Endothelial cell of umbilical vein (primary cell): ENCODE measurements at regions not wholly inside any gene's neighbourhood (a gene's known extent, or its start where the extent isn't known, plus 50 kb on each side); places are given as distances from the start of the nearest gene placed in this dataset.

Experiments
- BruUV-seq: library from RNA; stranded (reverse); fragments of 400-500 nt; replicated peaks from 2 replicates; lab custom pipeline; 2021; lab: Mats Ljungman, UMichigan
- CTCF ChIA-PET: fragments of 300-600, 350-600 bp; sonication (Branson Sonifier 250); formaldehyde crosslinking; loops from one replicate; lab custom pipeline; 2021; ENCODE audit warnings: antibody characterized with exemption, inconsistent platforms; lab: Charles Lee
- POLR2A ChIA-PET: fragments of 300-600, 350-600 bp; sonication (Branson Sonifier 250); formaldehyde crosslinking; loops from one replicate; lab custom pipeline; 2021; ENCODE audit warnings: antibody characterized with exemption, inconsistent platforms; lab: Charles Lee
- DNase-seq: peaks from one replicate; pipeline ENCODE4 v3.0.0-alpha.2; 2011; ENCODE audit warnings: low read depth, low spot score
- FAIRE-seq: peaks from 2 replicates; lab custom pipeline; 2011; peaks lifted over from hg19 to GRCh38; lab: Jason Lieb, UNC
- H2AFZ ChIP-seq: 2 replicates; pipeline ENCODE4 v1.6.0; 2012; ENCODE audit warnings: low read depth, low read length, control low read depth, inconsistent platforms
- H3K27ac ChIP-seq: 2 replicates; pipeline ENCODE4 v1.5.1; 2011; ENCODE audit warnings: low read depth, mild to moderate bottlenecking, control low read depth, low read length, moderate library complexity; ENCODE audit not compliant: insufficient read depth
- H3K27me3 ChIP-seq, 2 experiments: 2 replicates each; pipeline versions ENCODE4 v1.6.0 to v1.6.1; 2011; ENCODE audit warnings: low read length in 2 of 2, mixed read lengths in 1 of 2; ENCODE audit not compliant: control insufficient read depth in 2 of 2, insufficient read depth in 2 of 2
- H3K36me3 ChIP-seq, 2 experiments: 2 replicates in 1 of 2; 3 replicates in 1 of 2; pipeline ENCODE4 v1.5.1; 2011; ENCODE audit warnings: low read length in 2 of 2, mild to moderate bottlenecking in 1 of 2, moderate library complexity in 1 of 2; ENCODE audit not compliant: control insufficient read depth in 2 of 2, insufficient read depth in 2 of 2; ENCODE audit errors: extremely low read depth in 1 of 2
- H3K4me1 ChIP-seq: 3 replicates; pipeline ENCODE4 v1.5.1; 2011; ENCODE audit warnings: mild to moderate bottlenecking, low read length; ENCODE audit not compliant: control insufficient read depth, insufficient read depth; ENCODE audit errors: extremely low read depth
- H3K4me2 ChIP-seq: 2 replicates; pipeline ENCODE4 v1.6.1; 2011; ENCODE audit warnings: low read length, control low read depth, mixed read lengths; ENCODE audit not compliant: insufficient read depth
- H3K4me3 ChIP-seq, 3 experiments: fragments of 200-600 bp in 1 of 3; sonication (generic), shearing (Covaris generic) in 1 of 3; replicated peaks in 1 of 3; 2 replicates each; pipeline ENCODE4 v1.5.1; 2011 to 2016; ENCODE audit warnings: control low read depth in 3 of 3, low read length in 3 of 3, mild to moderate bottlenecking in 2 of 3, inconsistent platforms in 1 of 3, low read depth in 1 of 3, moderate library complexity in 1 of 3; ENCODE audit not compliant: insufficient read depth in 1 of 3
- H3K79me2 ChIP-seq: 2 replicates; pipeline ENCODE4 v1.6.0; 2012; ENCODE audit warnings: low read length, inconsistent platforms; ENCODE audit not compliant: control insufficient read depth, insufficient read depth
- H3K9ac ChIP-seq: replicated peaks from 2 replicates; pipeline ENCODE3; 2011; ENCODE audit warnings: low read length, control low read depth; ENCODE audit not compliant: insufficient read depth; ENCODE audit errors: extremely low read depth
- H3K9me1 ChIP-seq: replicated peaks from 3 replicates; pipeline ENCODE4 v1.6.0; 2011; ENCODE audit warnings: mild to moderate bottlenecking, low read length; ENCODE audit not compliant: control insufficient read depth, insufficient read depth; ENCODE audit errors: extremely low read depth
- H3K9me3 ChIP-seq: replicated peaks from 2 replicates; pipeline ENCODE4 v1.5.1; 2012; ENCODE audit warnings: low read length, inconsistent platforms; ENCODE audit not compliant: control insufficient read depth, insufficient read depth
- H4K20me1 ChIP-seq: replicated peaks from 2 replicates; pipeline ENCODE3; 2011; ENCODE audit warnings: mild to moderate bottlenecking, low read length; ENCODE audit not compliant: control insufficient read depth, insufficient read depth; ENCODE audit errors: extremely low read depth
- EZH2 ChIP-seq: IDR thresholded peaks from 2 replicates; pipeline ENCODE4 v1.6.1; 2012; ENCODE audit warnings: borderline replicate concordance, low read depth, mild to moderate bottlenecking, moderate library complexity, low read length, inconsistent platforms; ENCODE audit not compliant: severe bottlenecking
- FOS ChIP-seq: IDR thresholded peaks from 2 replicates; pipeline ENCODE4 v1.6.1; 2011; ENCODE audit warnings: mild to moderate bottlenecking, low read length, moderate library complexity, borderline replicate concordance; ENCODE audit not compliant: insufficient read depth
- GATA2 ChIP-seq: IDR thresholded peaks from 2 replicates; pipeline ENCODE4 v1.7.0; 2011; ENCODE audit warnings: low read depth, mild to moderate bottlenecking, moderate library complexity, mixed read lengths, low read length; ENCODE audit not compliant: insufficient read length, insufficient read depth
- JUN ChIP-seq: IDR thresholded peaks from 2 replicates; pipeline ENCODE4 v1.6.1; 2011; ENCODE audit warnings: borderline replicate concordance, low read depth; ENCODE audit not compliant: insufficient read length, insufficient read depth
- MYC ChIP-seq: IDR thresholded peaks from one replicate; pipeline ENCODE4 v1.6.1; 2011; ENCODE audit warnings: mild to moderate bottlenecking, low read depth, low read length
- POLR2A ChIP-seq: IDR thresholded peaks from 2 replicates; pipeline ENCODE4 v1.6.1; 2012; ENCODE audit warnings: low read depth, mild to moderate bottlenecking, control low read depth, low read length
- POLR2AphosphoS5 ChIP-seq: IDR thresholded peaks from 2 replicates; pipeline ENCODE4 v1.6.1; 2012; ENCODE audit warnings: low read depth, mild to moderate bottlenecking, control low read depth, low read length, moderate library complexity; ENCODE audit not compliant: insufficient read depth
- dilution Hi-C: fragments of 300-500 bp; cut with MboI; formaldehyde crosslinking; loops from one replicate; pipeline ENCODE4 v1.15.0; 2019; ENCODE audit warnings: low sequenced_read_pairs; ENCODE audit not compliant: extremely low pct_ligation_motif_present
- intact Hi-C: fragments of 100-400 bp; cut with micrococcal nuclease; formaldehyde crosslinking; loops from one replicate; pipeline ENCODE4 v1.10.0; 2022
- TF ChIP-seq, protein P1 (sequence below), 2 donors: IDR thresholded peaks; 1 replicate in 1 of 2; 2 replicates in 1 of 2; pipeline ENCODE4 v1.5.1; 2011; ENCODE audit warnings: low read length in 2 of 2, mild to moderate bottlenecking in 2 of 2, moderate library complexity in 2 of 2, control low read depth in 1 of 2, inconsistent platforms in 1 of 2, low read depth in 1 of 2; ENCODE audit not compliant: insufficient read depth in 1 of 2; ENCODE audit errors: extremely low read depth in 1 of 2
- TF ChIP-seq, protein P2 (sequence below): IDR thresholded peaks from 2 replicates; pipeline ENCODE4 v1.6.1; 2011; ENCODE audit not compliant: insufficient read depth, insufficient read length

DNA sequence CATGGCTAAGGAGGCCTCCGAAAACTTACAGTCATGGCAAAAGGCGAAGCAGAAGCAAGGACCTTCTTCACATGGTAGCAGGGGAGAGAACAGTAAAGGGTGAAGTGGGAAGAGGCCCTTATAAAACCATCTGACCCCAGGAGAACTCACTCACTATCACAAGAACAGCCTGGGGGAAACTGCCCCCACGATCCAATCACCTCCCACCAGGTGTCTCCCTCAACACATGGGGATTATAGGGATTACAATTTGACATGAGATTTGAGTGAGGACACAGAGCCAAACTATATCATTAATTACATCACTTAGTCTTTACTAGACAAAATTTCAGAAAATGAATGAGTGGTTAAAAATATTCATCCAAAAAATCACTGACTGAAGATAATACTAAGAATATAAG is 453.6 kb downstream of the COL12A1 start:
- intact Hi-C loops (loop anchor here (1.0 kb wide), 1 partner anchor 452 kb away; no protein-coding TSS in a partner anchor), dilution Hi-C loops (no loop called here)
- no TSS peak for BruUV-seq

DNA sequence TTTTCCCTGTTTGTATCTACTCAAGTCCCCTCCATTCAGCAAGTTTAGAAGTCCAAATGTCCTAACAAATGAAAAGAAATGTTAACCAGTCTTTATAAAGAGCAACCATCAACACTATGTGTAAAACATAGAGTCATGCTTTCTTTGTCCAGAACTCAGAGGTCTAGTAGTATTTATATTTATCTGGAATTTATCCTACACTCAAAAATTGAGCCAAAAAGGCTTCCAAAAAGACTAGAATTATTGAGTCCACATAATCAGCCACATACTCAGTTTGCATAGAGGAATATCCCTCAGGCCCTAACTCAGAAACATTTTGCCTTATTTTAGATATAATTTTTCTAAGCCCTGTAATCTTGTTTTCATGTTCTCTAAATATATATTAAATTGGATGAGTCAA is 455.0 kb downstream of the COL12A1 start:
- DNase-seq: no peak
- peaks cover 8% of the 10 kb centered on the region for H3K4me1 ChIP-seq
- H3K79me2 ChIP-seq: no peaks in the 10 kb centered on the region
- no peaks in the 10 kb centered on the region for H3K9me1 ChIP-seq
- no peak for FAIRE-seq
- no peak overlapping the region for H3K4me2 ChIP-seq
- no peaks in the 10 kb centered on the region for H4K20me1 ChIP-seq
- BruUV-seq: no TSS peak
- no peak overlapping the region for H2AFZ ChIP-seq
- H3K9ac ChIP-seq: no peak overlapping the region
- H3K36me3 ChIP-seq: no peaks in the 10 kb centered on the region
- no peaks in the 10 kb centered on the region for H3K27me3 ChIP-seq
- CTCF ChIA-PET: no interaction called here
- H3K27ac ChIP-seq: no peak overlapping the region
- TF ChIP-seq JUN (no peak), POLR2AphosphoS5 (no peak), GATA2 (no peak), POLR2A (no peak), FOS (no peak), EZH2 (no peak), MYC (no peak)
- TF ChIP-seq, protein P1, sequence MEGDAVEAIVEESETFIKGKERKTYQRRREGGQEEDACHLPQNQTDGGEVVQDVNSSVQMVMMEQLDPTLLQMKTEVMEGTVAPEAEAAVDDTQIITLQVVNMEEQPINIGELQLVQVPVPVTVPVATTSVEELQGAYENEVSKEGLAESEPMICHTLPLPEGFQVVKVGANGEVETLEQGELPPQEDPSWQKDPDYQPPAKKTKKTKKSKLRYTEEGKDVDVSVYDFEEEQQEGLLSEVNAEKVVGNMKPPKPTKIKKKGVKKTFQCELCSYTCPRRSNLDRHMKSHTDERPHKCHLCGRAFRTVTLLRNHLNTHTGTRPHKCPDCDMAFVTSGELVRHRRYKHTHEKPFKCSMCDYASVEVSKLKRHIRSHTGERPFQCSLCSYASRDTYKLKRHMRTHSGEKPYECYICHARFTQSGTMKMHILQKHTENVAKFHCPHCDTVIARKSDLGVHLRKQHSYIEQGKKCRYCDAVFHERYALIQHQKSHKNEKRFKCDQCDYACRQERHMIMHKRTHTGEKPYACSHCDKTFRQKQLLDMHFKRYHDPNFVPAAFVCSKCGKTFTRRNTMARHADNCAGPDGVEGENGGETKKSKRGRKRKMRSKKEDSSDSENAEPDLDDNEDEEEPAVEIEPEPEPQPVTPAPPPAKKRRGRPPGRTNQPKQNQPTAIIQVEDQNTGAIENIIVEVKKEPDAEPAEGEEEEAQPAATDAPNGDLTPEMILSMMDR (IDR thresholded peaks at IDR 0.05; ENCODE audit: extremely low read depth in 1 of 2, insufficient read depth in 1 of 2, low read depth in 1 of 2, low read length in 2 of 2): no peak
- TF ChIP-seq, protein P2, sequence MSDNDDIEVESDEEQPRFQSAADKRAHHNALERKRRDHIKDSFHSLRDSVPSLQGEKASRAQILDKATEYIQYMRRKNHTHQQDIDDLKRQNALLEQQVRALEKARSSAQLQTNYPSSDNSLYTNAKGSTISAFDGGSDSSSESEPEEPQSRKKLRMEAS: no peak
- H3K9me3 ChIP-seq: no peaks in the 10 kb centered on the region
- intact Hi-C loops (no loop called here), dilution Hi-C loops (no loop called here)
- POLR2A ChIA-PET: no interaction called here
- no peak overlapping the region for H3K4me3 ChIP-seq

More for the DNA sequence above, 453.6 kb downstream of the COL12A1 start:
- ChIA-PET CTCF (no interaction called here), POLR2A (no interaction called here)
- H3K9me1 ChIP-seq: no peaks in the 10 kb centered on the region
- H3K4me1 ChIP-seq: peaks cover 8% of the 10 kb centered on the region
- no peak overlapping the region for H2AFZ ChIP-seq
- no peak overlapping the region for H3K4me2 ChIP-seq
- no peak overlapping the region for H3K9ac ChIP-seq
- no peak for DNase-seq
- no peaks in the 10 kb centered on the region for H4K20me1 ChIP-seq
- H3K27me3 ChIP-seq: no peaks in the 10 kb centered on the region
- H3K4me3 ChIP-seq: no peak overlapping the region
- H3K9me3 ChIP-seq: no peaks in the 10 kb centered on the region
- no peaks in the 10 kb centered on the region for H3K36me3 ChIP-seq
- FAIRE-seq: no peak
- no peaks in the 10 kb centered on the region for H3K79me2 ChIP-seq
- TF ChIP-seq FOS (no peak), GATA2 (no peak), JUN (no peak), EZH2 (no peak), POLR2A (no peak)
- TF ChIP-seq, protein P2: no peak
- no peak overlapping the region for H3K27ac ChIP-seq
